PFSK-1 (cell line): ENCODE measurements at regions not wholly inside any gene's neighbourhood (a gene's known extent, or its start where the extent isn't known, plus 50 kb on each side); places are given as distances from the start of the nearest gene placed in this dataset.

Source experiments
- FOXP2 ChIP-seq: optimal IDR thresholded peaks from 2 replicates; pipeline ENCODE3; 2011; ENCODE audit warnings: borderline replicate concordance, control low read depth, inconsistent platforms; ENCODE audit not compliant: insufficient read depth; ENCODE audit errors: extremely low read length, extremely low read depth
- POLR2AphosphoS5 ChIP-seq: IDR thresholded peaks from 2 replicates; pipeline ENCODE4 v1.6.1; 2012; ENCODE audit warnings: low read depth, mild to moderate bottlenecking, control low read depth, low read length, moderate library complexity
- REST ChIP-seq, 2 experiments: IDR thresholded peaks; 2 replicates each; pipeline versions ENCODE4 v1.6.1 to v1.8.0; 2011 to 2012; ENCODE audit warnings: low read depth in 2 of 2, low read length in 2 of 2, control low read depth in 1 of 2, inconsistent platforms in 1 of 2, mild to moderate bottlenecking in 1 of 2, moderate library complexity in 1 of 2; ENCODE audit not compliant: insufficient read depth in 1 of 2
- SIN3A ChIP-seq: IDR thresholded peaks from 2 replicates; pipeline ENCODE4 v1.6.1; 2012; ENCODE audit warnings: mild to moderate bottlenecking, low read length, moderate library complexity, borderline replicate concordance; ENCODE audit not compliant: insufficient read depth
- TAF1 ChIP-seq: IDR thresholded peaks from 2 replicates; pipeline ENCODE4 v1.6.1; 2012; ENCODE audit warnings: low read length, control low read depth, borderline replicate concordance; ENCODE audit not compliant: insufficient read depth

DNA sequence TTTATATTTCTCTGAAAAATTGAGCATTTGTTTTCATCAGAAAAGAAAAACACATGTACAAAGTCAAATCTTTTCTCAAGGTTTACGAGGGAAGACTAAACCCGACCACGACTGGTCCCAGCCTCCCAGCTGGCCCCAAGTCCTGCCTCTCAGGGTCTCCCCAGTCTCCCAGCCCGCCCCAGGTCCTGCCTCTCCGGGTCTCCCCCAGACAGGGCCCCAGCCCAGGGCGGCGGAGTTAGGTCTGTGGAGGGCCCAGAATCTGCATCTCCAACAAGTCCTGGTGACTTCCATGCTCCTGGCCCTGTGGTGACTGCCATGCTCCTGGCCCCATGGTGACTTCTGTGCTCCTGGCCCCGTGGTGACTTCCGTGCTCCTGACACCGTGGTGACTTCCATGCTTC lies 359.9 kb downstream of the IRX2 start:
- no peak for TF ChIP-seq FOXP2
- no peak for TF ChIP-seq SIN3A
- TF ChIP-seq TAF1 = no peak
- TF ChIP-seq POLR2AphosphoS5 = no peak
- TF ChIP-seq REST (IDR thresholded peaks at IDR 0.05; ENCODE audit: insufficient read depth in 1 of 2, low read depth in 2 of 2, low read length in 2 of 2) = no peak

- TF ChIP-seq TAF1 (no peak), FOXP2 (no peak), POLR2AphosphoS5 (no peak), REST (IDR thresholded peaks at IDR 0.05; ENCODE audit: insufficient read depth in 1 of 2, low read depth in 2 of 2, low read length in 2 of 2) (no peak), SIN3A (no peak)
These were observed 360.5 kb downstream of the IRX2 start for GRCh38 chr5:2391021-2391420.

- no peak for TF ChIP-seq FOXP2
- TF ChIP-seq POLR2AphosphoS5 = no peak
- no peak for TF ChIP-seq SIN3A
- no peak for TF ChIP-seq REST (IDR thresholded peaks at IDR 0.05; ENCODE audit: insufficient read depth in 1 of 2, low read depth in 2 of 2, low read length in 2 of 2)
- no peak for TF ChIP-seq TAF1
These were observed 362.9 kb downstream of the IRX2 start for GRCh38 chr5:2388571-2388970.

GRCh38 chr5:2387634-2388325 lies 363.7 kb downstream of the IRX2 start:
- TF ChIP-seq POLR2AphosphoS5 = no peak
- TF ChIP-seq SIN3A = no peak
- TF ChIP-seq FOXP2 = no peak
- TF ChIP-seq TAF1 = no peak

- TF ChIP-seq FOXP2 = no peak
- TF ChIP-seq REST (IDR thresholded peaks at IDR 0.05; ENCODE audit: insufficient read depth in 1 of 2, low read depth in 2 of 2, low read length in 2 of 2) = no peak
- TF ChIP-seq POLR2AphosphoS5 = no peak
- TF ChIP-seq TAF1 = no peak
- TF ChIP-seq SIN3A = no peak
These were observed 364.2 kb downstream of the IRX2 start for GRCh38 chr5:2387250-2387633.
